ENCODE measurements at regions not wholly inside any gene's neighbourhood (a gene's known extent, or its start where the extent isn't known, plus 50 kb on each side); places are given as distances from the start of the nearest gene placed in this dataset.

DNA sequence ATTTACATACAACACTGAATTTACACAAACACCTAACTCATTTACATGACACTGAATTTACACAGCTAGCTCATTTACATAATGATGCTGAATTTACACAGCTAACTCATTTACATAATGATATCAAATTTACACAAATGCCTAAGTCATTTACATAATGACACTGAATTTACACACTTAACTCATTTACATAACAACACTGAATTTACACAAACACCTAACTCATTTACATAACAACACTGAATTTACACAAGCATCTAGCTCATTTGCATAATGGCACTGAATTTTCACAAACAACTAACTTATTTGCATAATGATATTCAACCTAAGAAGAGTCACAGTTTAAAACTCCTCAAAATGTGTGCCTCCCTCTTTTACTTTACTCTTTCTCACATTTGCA lies 511.7 kb downstream of the GALR1 start:
- TF ChIP-seq POLR2A (IDR thresholded peaks at IDR 0.05; ENCODE audit: low read depth, low read length) (no peak), TAF1 (IDR thresholded peaks at IDR 0.05; ENCODE audit: borderline replicate concordance, low read depth, low read length) (no peak)

Data from GM12892 (cell line).